ENCODE measurements at regions not wholly inside any gene's neighbourhood (a gene's known extent, or its start where the extent isn't known, plus 50 kb on each side); places are given as distances from the start of the nearest gene placed in this dataset.
"Not testable (repeated sequence)": the region's sequence is repeated elsewhere in the genome, so short reads cannot be mapped to it uniquely, and the experiment has no call there.

DNA sequence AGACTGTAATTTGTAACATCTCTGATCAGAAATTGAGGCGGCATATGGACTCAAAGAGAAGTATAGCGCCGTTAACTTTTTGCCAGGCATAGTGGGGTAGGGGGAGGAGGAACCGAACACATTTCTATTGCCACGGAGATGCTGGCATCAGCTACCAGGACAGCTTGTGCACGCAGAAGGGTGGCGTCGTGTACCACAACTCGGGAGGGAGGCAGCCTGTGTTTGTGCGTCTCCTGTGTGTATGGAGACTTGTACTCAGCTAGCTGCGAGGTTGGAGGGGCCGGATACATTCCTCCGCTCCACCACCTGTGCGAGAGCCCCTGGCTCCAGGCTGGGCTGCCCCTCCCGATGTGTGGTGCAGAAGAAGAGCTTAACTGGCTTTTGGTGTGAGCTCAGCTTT, 634.8 kb downstream of the TYW1 start:
- no peak for DNase-seq

DNA sequence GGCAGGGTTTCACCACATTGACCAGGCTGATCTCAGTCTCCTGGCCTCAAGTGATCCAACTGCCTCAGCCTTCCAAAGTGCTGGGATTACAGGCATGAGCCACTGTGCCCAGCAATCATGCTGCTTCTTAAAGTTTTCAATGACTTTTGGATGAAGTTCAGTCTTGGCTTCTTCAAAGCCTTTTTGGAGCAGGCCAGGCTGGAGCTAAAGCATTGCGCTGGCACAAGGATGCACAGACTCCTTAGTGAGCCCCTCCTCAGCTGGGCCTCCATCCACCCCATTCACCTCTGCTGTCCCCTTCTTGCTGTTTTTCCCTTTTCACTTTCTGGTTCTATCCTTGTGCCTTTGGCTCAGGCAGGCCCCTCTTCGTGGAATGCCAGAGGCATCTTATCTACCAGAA, 638.6 kb downstream of the TYW1 start:
- DNase-seq, result no peak

- DNase-seq, result no peak
Observed at GRCh38 chr7:67636348-67637022, 639.9 kb downstream of the TYW1 start.

DNA sequence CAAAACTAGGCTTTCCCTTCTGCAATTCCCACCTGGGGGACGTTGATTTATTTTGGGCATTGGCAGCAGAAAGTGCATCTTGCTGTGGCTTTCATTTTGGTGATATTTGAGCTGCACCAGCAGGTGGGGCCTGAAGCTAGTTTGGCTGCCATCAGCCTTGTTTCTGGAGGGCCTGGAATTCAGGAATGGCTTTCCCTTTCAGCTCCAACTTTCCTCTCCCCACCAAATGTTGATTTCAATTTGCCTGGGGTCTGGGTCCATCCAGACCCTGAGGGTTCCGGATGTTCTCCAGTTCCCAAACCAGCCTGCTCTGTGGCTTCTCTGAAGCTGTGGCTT, 640.4 kb downstream of the TYW1 start:
- no peak for DNase-seq

GRCh38 chr7:67642542-67642941, 645.9 kb downstream of the TYW1 start:
- not testable (repeated sequence) for DNase-seq

- DNase-seq, result no peak
Observed at GRCh38 chr7:67644151-67644550, 647.5 kb downstream of the TYW1 start.

- DNase-seq, result no peak
Observed at GRCh38 chr7:67652937-67653336, 656.3 kb downstream of the TYW1 start.

- DNase-seq, result no peak
Observed at GRCh38 chr7:67653856-67654454, 657.3 kb downstream of the TYW1 start.

GRCh38 chr7:67654642-67655041, 658.0 kb downstream of the TYW1 start:
- DNase-seq, result no peak

GRCh38 chr7:67655168-67655567, 658.5 kb downstream of the TYW1 start:
- DNase-seq, result no peak

GRCh38 chr7:67659091-67659490, 662.5 kb downstream of the TYW1 start:
- DNase-seq, result no peak

DNA sequence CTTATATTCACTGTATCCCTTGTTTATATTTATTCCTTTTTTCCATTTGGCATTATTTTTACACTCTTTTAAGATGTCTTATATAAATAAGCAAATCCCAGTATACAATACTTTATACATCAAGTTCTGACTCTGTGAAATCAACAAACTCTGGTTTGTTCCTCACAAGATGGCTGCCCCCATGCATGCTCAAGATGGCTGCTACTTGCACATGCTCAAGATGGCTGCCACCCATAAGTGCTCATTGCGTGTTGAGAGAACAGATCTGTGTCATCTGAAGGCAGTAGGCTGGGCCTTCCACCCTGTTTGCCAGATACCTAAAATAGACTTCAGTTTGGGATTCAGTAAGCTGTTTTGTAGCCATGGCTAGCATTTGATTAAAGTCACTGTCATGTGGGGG, 666.2 kb downstream of the TYW1 start:
- no peak for DNase-seq

- no peak for DNase-seq
Observed at GRCh38 chr7:67663644-67664043, 667.0 kb downstream of the TYW1 start.

DNA sequence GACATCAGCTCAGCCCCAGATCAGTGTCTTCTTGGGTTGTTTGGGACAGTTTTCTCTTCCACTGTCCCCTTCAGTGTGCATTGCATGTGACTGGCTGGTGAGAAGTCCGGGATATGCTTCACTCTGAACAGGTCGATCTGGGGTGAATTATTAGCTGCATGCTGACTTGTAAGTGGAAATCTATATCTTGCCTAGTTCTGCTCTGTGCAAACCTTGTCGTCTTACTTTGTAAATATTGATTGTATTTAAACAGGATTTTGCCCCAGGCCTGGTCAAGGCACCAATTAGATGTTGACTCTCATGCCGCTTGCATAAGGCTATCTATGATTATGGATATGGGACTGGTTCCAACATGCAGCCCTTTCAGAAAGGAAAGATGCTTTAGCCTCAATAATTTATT, 669.7 kb downstream of the TYW1 start:
- not testable (repeated sequence) for DNase-seq

DNA sequence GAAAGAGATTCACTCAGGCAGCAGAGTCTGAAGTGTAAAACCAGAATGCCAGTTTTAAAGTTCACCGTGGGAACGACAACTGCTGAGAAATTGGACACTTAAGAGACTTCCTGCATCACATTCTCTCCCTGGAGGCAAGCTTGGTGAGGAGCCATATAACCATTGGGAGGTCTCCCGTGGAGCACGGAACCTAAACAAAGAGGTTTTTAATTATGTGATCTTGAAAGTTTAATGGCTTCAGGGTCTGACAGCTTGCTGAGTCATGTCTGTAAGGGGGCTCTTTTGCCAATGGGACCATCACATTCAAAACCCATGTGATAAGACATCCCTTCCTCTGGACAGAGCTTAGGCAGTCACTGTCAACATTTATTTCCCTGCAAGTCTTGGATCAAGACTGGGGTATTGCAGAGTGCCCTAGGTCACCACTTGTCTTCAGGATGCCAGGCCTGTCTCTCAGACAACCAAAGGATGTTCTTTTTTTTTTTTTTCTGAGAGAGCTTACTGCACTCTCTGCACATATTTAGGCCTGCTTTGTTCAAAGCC, 674.4 kb downstream of the TYW1 start:
- no peak for DNase-seq

- DNase-seq, result no peak
Observed at GRCh38 chr7:67673861-67674260, 677.2 kb downstream of the TYW1 start.

GRCh38 chr7:67674862-67675261, 678.2 kb downstream of the TYW1 start:
- not testable (repeated sequence) for DNase-seq

DNA sequence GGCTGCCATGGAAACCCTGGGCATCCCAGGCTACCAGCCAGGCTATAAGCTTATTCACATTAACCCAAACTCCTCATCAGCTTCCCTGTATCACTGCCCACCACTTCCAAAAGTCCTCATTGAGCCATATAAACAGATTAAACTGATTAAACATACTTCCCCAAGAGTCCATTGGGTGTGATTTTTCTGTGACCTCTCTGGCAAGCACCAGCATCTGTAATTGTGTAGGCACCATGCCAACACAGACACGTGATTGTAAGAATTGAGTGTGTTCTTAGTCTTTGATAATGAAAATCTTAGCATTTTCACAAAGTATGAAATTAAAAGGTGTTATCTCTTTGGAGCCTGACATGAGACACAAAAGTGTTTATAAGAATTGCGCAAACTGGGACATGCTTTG, 679.3 kb downstream of the TYW1 start:
- no peak for DNase-seq

- no peak for DNase-seq
Observed at GRCh38 chr7:67678419-67678818, 681.8 kb downstream of the TYW1 start.

DNA sequence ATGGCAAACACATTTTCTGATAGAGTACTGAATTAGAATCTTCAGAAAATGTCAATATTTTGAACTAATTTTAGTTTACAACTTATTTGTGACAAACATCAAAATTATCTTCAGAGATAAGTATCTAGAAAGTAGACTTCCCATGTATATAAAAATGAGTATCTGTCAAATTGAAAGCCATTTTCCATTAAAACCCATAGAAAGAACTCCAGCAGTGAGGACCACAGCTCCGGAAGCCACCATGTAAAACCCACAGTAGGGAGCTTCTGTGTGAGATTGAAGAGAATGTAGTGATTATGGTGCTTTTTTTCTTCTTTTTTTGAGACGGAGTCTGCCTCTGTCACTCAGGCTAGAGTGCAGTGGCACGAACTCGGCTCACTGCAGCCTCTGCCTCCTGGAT, 687.0 kb downstream of the TYW1 start:
- DNase-seq, result no peak

GRCh38 chr7:67690700-67691099, 694.1 kb downstream of the TYW1 start:
- DNase-seq, result no peak

DNA sequence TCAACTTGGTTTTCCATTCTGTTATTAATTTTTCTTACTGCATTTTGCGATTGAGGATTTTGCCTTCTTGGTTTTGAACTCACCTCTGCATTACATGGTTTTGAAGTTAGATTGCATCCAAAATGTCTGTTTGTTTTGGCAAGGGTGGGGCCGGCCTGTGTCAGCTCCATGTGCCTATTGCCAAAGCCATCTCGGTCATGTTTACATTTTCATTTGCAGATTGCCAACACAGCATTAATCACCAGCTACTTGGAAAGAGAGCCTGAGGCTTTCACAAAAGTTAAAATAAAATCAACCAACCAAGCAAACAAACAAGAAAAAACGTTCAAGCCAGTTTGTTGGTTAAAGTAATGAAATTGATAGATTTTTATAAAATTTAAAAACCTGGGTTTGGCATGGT, 695.8 kb downstream of the TYW1 start:
- DNase-seq, result no peak

DNA sequence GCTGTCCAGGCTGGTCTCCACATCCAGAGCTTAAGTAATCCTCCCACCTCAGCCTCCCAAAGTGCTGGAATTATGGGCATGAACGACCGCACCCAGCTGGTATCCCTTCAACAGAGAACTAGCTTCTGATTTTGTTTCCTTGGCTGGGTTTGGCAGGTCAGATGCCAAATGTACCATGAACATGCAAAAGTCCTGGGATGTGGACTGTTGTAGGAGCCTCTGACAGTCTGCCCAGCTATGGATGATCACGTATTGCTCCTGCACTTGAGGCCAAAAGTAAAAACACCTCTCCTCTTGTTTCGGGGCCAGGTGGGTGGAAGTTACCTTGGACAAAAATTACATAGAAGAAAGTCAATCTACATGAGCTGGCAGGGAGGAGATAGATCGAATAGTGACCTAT, 699.5 kb downstream of the TYW1 start:
- DNase-seq, result no peak

DNA sequence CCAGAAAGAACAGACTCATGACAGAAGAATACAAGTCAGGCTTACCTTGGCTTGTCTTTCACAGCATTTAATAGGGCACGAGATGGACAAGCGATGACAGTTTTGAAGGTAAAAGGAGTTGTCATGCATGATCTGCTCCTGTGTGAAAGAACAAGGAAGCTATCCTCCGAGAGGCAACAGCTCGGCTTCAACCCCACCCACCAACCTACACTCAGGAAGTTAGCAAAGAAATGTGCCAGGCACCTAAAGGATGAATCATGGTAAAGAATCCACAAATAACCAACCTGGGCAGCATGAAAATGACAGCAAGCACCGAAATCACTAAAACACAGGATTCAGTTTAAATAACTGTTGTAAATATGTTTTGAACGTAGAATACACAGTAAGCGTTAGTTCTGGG, 700.2 kb downstream of the TYW1 start:
- DNase-seq, result no peak

GRCh38 chr7:67698354-67698753, 701.7 kb downstream of the TYW1 start:
- no peak for DNase-seq
